Activated CD8-positive, alpha-beta T cell treated with anti-CD3 and anti-CD28 coated beads for 36 hours (primary cell): ENCODE measurements at regions not wholly inside any gene's neighbourhood (a gene's known extent, or its start where the extent isn't known, plus 50 kb on each side); places are given as distances from the start of the nearest gene placed in this dataset.

Source experiments
- ATAC-seq: fragments of 200-7000 bp; cut with Tn5 transposase; one replicate; pipeline ENCODE4 v1.10.0; 2021; ENCODE audit warnings: mild to moderate bottlenecking, moderate library complexity
- CTCF ChIA-PET: fragments of 350-600 bp; sonication (Branson Sonifier 250); formaldehyde crosslinking; loops from one replicate; lab custom pipeline; 2021; ENCODE audit warnings: antibody characterized with exemption; lab: Charles Lee
- POLR2A ChIA-PET: fragments of 350-600 bp; sonication (Branson Sonifier 250); formaldehyde crosslinking; loops from one replicate; lab custom pipeline; 2021; ENCODE audit warnings: antibody characterized with exemption; lab: Charles Lee
- DNase-seq: peaks from one replicate; pipeline ENCODE4 v3.0.0-alpha.2; 2020
- H3K27ac Mint-ChIP-seq: one replicate; pipeline ENCODE4 v1.8.0; 2021; ENCODE audit warnings: mild to moderate bottlenecking, mixed read lengths
- H3K27me3 Mint-ChIP-seq: one replicate; pipeline ENCODE4 v1.8.0; 2021; ENCODE audit warnings: mixed read lengths
- H3K36me3 Mint-ChIP-seq: one replicate; pipeline ENCODE4 v1.8.0; 2021; ENCODE audit warnings: low read depth, mixed read lengths
- H3K4me1 Mint-ChIP-seq: one replicate; pipeline ENCODE4 v1.8.0; 2021; ENCODE audit warnings: low read depth, mixed read lengths
- H3K4me3 Mint-ChIP-seq: one replicate; pipeline ENCODE4 v1.8.0; 2021; ENCODE audit warnings: mild to moderate bottlenecking, moderate library complexity, mixed read lengths
- H3K9me3 Mint-ChIP-seq: one replicate; pipeline ENCODE4 v1.8.0; 2021; ENCODE audit warnings: mixed read lengths
- CTCF ChIP-seq: fragments of 200-600 bp; IDR thresholded peaks from one replicate; pipeline ENCODE4 v1.8.0; 2022; ENCODE audit warnings: antibody characterized with exemption, mild to moderate bottlenecking
- intact Hi-C: fragments of 100-400 bp; cut with micrococcal nuclease; formaldehyde crosslinking; loops from one replicate; pipeline ENCODE4 v1.10.0; 2022

- no peak for ATAC-seq
- TF ChIP-seq CTCF: no peak
- no peaks in the 10 kb centered on the region for H3K27me3 Mint-ChIP-seq
- peaks cover 7% of the 10 kb centered on the region for H3K9me3 Mint-ChIP-seq
- intact Hi-C loops: no loop called here
- ChIA-PET POLR2A (no interaction called here), CTCF (no interaction called here)
- DNase-seq: no peak
- H3K4me1 Mint-ChIP-seq: no peaks in the 10 kb centered on the region
- H3K27ac Mint-ChIP-seq: no peak overlapping the region
- no peaks in the 10 kb centered on the region for H3K36me3 Mint-ChIP-seq
- no peak overlapping the region for H3K4me3 Mint-ChIP-seq
Observed at GRCh38 chr2:21730141-21730540, 606.4 kb downstream of the TDRD15 start.

GRCh38 chr2:21740484-21740883, 616.7 kb downstream of the TDRD15 start:
- no peak for ATAC-seq
- Mint-ChIP-seq H3K36me3 (no peaks in the 10 kb centered on the region), H3K4me1 (no peaks in the 10 kb centered on the region), H3K27ac (no peak overlapping the region), H3K4me3 (no peak overlapping the region), H3K27me3 (no peaks in the 10 kb centered on the region), H3K9me3 (peaks cover 7% of the 10 kb centered on the region)
- ChIA-PET CTCF (no interaction called here), POLR2A (no interaction called here)
- no peak for TF ChIP-seq CTCF
- intact Hi-C loops: no loop called here
- DNase-seq: no peak

GRCh38 chr2:21746499-21746898, 622.7 kb downstream of the TDRD15 start:
- H3K36me3 Mint-ChIP-seq: no peaks in the 10 kb centered on the region

GRCh38 chr2:21748501-21748900, 624.7 kb downstream of the TDRD15 start:
- no peak for ATAC-seq
- Mint-ChIP-seq H3K9me3 (peaks cover 7% of the 10 kb centered on the region), H3K27me3 (no peaks in the 10 kb centered on the region), H3K4me1 (no peaks in the 10 kb centered on the region), H3K36me3 (no peaks in the 10 kb centered on the region), H3K27ac (no peak overlapping the region), H3K4me3 (no peak overlapping the region)
- POLR2A ChIA-PET: no interaction called here
- intact Hi-C loops: no loop called here
- no peak for TF ChIP-seq CTCF
- no peak for DNase-seq
- CTCF ChIA-PET: no interaction called here

More at GRCh38 chr2:21746499-21746898, 622.7 kb downstream of the TDRD15 start:
- Mint-ChIP-seq H3K4me1 (no peaks in the 10 kb centered on the region), H3K27ac (no peak overlapping the region), H3K9me3 (peaks cover 12% of the 10 kb centered on the region), H3K27me3 (no peaks in the 10 kb centered on the region), H3K4me3 (no peak overlapping the region)
- no peak for DNase-seq
- CTCF ChIA-PET: no interaction called here
- POLR2A ChIA-PET: no interaction called here
- TF ChIP-seq CTCF: no peak
- no peak for ATAC-seq
- intact Hi-C loops: no loop called here

GRCh38 chr2:21754164-21754788, 630.5 kb downstream of the TDRD15 start:
- DNase-seq (no peak), ATAC-seq (no peak)
- Mint-ChIP-seq H3K9me3 (peaks cover 7% of the 10 kb centered on the region), H3K27ac (no peak overlapping the region), H3K27me3 (no peaks in the 10 kb centered on the region), H3K4me3 (no peak overlapping the region), H3K36me3 (no peaks in the 10 kb centered on the region), H3K4me1 (no peaks in the 10 kb centered on the region)
- TF ChIP-seq CTCF: no peak
- intact Hi-C loops: no loop called here
- POLR2A ChIA-PET: no interaction called here
- CTCF ChIA-PET: no interaction called here
